ENCODE measurements at regions not wholly inside any gene's neighbourhood (a gene's known extent, or its start where the extent isn't known, plus 50 kb on each side); places are given as distances from the start of the nearest gene placed in this dataset.
"Not testable (repeated sequence)": the region's sequence is repeated elsewhere in the genome, so short reads cannot be mapped to it uniquely, and the experiment has no call there.

DNA sequence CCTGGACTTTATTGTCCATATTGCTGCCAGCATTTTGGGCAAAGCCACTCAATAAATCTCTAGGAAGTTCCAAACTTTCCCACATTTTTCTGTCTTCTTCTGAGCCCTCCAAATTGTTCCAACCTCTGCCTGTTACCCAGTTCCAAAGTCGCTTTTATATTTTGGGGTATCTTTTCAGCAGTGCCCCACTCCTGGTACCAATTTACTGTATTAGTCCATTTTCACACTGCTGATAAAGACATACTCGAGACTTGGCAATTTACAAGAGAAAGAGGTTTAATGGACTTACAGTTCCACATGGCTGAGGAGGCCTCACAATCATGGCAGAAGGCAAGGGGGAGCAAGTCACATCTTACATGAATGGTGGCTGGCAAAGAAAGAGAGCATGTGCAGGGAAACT lies 53.4 kb downstream of the AHSP start:
- H3K27me3 Mint-ChIP-seq, H3K4me1 Mint-ChIP-seq, H3K27ac Mint-ChIP-seq, POLR2A ChIA-PET, ATAC-seq, H3K4me3 Mint-ChIP-seq, DNase-seq: not testable (repeated sequence)
- Mint-ChIP-seq H3K9me3 (peaks cover 9 to 86% (median 49%) of the 10 kb centered on the region in 9 donors), H3K36me3 (peaks cover 0 to 47% (median 38%) of the 10 kb centered on the region in 3 donors)

DNA sequence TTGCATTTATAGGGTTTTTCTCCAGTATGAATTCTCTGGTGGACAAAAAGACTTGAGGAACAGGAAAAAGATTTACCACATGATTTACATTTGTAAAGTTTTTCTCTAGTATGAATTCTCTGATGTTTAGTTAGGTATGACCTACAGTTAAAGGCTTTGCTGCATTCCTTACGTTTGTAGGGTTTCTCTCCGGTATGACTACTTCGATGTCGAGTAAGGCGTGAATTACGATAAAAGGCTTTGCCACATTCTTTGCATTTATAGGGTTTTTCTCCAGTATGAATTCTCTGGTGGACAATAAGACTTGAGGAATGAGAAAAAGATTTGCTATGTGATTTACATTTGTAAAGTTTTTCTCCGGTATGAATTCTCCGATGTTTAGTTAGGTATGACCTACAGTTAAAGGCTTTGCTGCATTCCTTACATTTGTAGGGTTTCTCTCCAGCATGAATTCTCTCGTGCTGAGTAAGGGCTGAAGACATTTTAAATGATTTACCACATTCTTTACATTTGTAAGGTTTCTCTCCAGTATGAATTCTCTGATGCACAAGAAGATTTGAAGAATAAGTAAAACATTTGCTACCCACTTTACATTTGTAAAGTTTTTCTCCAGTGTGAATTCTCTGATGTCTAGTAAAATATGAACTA lies 74.2 kb downstream of the AHSP start:
- Mint-ChIP-seq H3K36me3 (peaks cover 3 to 50% (median 29%) of the 10 kb centered on the region in 3 donors), H3K9me3 (peaks cover 20 to 94% (median 50%) of the 10 kb centered on the region in 9 donors), H3K27me3 (peaks cover 0 to 16% (median 8%) of the 10 kb centered on the region in 5 donors)
- DNase-seq, POLR2A ChIA-PET, ATAC-seq, H3K4me3 Mint-ChIP-seq, H3K4me1 Mint-ChIP-seq, H3K27ac Mint-ChIP-seq: not testable (repeated sequence)

DNA sequence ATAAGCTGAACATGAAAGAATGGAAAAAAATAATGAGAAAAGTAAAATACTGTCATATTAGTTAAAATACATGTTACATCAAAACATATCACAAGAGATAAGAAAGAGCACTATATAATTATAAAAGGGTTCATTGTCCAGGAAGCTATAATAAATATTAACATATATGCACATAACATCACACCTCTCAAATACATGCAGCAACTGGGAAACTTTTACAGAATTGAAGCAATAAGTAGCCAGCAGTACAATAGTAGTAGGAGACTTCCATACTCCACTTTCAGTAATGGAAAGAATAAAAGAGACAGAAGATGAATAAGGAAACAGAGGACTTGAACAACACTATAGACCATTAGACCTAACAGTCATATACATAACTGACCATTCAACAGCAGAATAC lies 90.4 kb downstream of the AHSP start:
- peaks cover 14 to 64% (median 22%) of the 10 kb centered on the region in 9 donors for H3K9me3 Mint-ChIP-seq
- H3K4me1 Mint-ChIP-seq: no peaks in the 10 kb centered on the region
- no peak for ATAC-seq
- POLR2A ChIA-PET: no interaction called here
- no peak overlapping the region for H3K27ac Mint-ChIP-seq
- peaks cover 0 to 39% (median 14%) of the 10 kb centered on the region in 3 donors for H3K36me3 Mint-ChIP-seq
- no peak for DNase-seq
- H3K4me3 Mint-ChIP-seq: no peak overlapping the region
- H3K27me3 Mint-ChIP-seq: peaks cover 0 to 4% (median under 1%) of the 10 kb centered on the region in 5 donors

DNA sequence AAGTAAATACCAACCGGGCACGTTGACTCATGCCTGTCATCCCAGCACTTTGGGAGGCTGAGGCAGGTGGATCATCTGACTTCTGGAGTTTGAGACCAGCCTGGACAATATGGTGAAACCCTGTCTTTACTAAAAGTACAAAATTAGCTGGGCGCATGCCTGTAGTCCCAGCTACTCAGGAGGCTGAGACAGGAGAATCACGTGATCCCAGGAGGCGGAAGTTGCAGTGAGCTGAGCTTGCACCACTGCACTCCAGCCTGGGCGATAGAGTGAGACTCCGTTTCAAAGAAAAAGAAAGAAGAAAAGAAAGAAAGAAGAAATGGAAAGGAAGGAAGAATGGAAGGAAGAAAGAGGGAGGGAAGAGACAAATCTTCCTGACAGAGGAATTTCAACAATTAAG lies 108.7 kb downstream of the AHSP start:
- no peak overlapping the region for H3K27ac Mint-ChIP-seq
- H3K9me3 Mint-ChIP-seq: peaks cover 0 to 13% (median 10%) of the 10 kb centered on the region in 9 donors
- H3K27me3 Mint-ChIP-seq: peaks cover 0 to 23% (median 14%) of the 10 kb centered on the region in 5 donors
- peaks cover 0 to 5% (median 0%) of the 10 kb centered on the region in 3 donors for H3K36me3 Mint-ChIP-seq
- H3K4me1 Mint-ChIP-seq: no peaks in the 10 kb centered on the region
- no peak for ATAC-seq
- no peak overlapping the region for H3K4me3 Mint-ChIP-seq
- no peak for DNase-seq
- POLR2A ChIA-PET: no interaction called here

DNA sequence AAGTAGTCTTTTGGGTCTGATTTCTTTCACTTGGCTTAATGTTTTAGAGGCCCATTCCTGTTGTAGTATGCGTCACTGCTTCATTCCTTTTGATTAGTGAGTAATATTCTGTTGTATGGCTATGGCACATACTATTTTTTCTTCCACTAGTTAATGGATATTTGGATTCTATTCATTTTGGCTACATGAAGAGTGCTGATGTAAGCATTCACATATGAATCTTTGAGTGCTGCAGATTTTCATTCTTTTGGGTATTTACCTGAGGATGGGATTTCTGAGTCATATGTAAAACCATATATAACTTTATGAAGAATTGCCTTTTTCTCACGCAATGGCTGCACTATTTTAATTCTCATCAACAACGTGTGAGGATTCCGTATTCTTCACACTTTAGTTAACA lies 113.6 kb downstream of the AHSP start:
- H3K27me3 Mint-ChIP-seq: peaks cover 4 to 29% (median 10%) of the 10 kb centered on the region in 5 donors
- peaks cover 0 to 3% (median 0%) of the 10 kb centered on the region in 3 donors for H3K36me3 Mint-ChIP-seq
- ATAC-seq: no peak
- H3K4me3 Mint-ChIP-seq: no peak overlapping the region
- POLR2A ChIA-PET: no interaction called here
- H3K27ac Mint-ChIP-seq: no peak overlapping the region
- no peak for DNase-seq
- peaks cover 0 to 5% (median 0%) of the 10 kb centered on the region in 9 donors for H3K9me3 Mint-ChIP-seq
- no peaks in the 10 kb centered on the region for H3K4me1 Mint-ChIP-seq

DNA sequence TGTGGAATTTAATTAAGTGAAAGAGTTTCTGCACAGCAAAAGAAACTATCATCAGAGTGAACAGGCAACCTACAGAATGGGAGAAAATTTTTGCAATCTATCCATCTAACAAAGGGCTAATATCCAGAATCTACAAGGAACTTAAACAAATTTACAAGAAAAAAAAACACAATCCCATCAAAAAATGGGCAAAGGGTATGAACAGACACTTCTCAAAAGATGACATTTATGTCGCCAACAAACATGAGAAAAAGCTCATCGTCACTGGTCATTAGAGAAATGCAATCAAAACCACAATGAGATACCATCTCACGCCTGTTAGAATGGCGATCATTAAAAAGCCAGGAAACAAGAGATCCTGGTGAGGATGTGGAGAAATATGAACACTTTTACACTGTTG lies 128.0 kb downstream of the AHSP start:
- Mint-ChIP-seq H3K27me3 (peaks cover 0 to 10% (median 5%) of the 10 kb centered on the region in 5 donors), H3K9me3 (peaks cover 7 to 44% (median 15%) of the 10 kb centered on the region in 9 donors), H3K36me3 (peaks cover 0 to 16% (median 6%) of the 10 kb centered on the region in 3 donors)
- ATAC-seq, H3K4me1 Mint-ChIP-seq, H3K4me3 Mint-ChIP-seq, DNase-seq, H3K27ac Mint-ChIP-seq, POLR2A ChIA-PET: not testable (repeated sequence)

DNA sequence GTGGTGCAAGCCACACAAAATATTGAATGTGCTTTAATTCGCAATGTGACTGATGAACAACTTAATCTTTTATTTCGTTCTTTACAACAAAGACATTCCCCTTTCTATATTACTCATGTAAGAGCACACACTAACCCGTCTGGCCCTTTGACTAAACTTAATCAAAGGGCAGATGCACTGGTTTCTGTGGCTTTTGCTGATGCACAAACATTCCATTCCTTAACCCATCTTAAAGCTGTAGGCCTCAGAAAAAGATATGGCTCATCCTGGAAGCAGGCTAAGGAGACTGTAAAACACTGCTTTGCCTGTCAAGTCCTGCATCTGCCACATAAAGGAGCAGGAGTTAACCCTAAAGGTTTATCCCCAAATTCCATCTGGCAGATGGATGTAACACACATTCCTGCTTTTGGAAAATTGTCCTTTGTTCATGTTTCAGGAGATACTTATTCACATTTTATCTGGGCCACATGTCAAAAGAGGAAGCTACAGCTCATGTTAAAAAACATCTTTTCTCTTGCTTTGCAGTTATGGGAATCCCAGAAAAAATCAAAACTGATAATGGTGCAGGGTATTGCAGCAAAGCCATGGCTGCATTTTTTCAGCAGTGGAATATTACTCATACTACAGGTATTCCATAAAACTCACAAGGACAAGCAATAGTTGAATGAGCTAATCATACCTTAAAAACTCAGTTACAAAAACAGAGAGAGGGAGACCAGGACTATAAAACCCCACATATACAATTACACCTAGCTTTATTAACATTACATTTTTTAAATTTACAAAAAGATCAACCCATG lies 137.2 kb downstream of the AHSP start:
- Mint-ChIP-seq H3K4me1 (peaks cover 0 to 1% (median 0%) of the 10 kb centered on the region in 4 donors), H3K27ac (no peak overlapping the region), H3K9me3 (peaks cover 10 to 40% (median 26%) of the 10 kb centered on the region in 9 donors), H3K27me3 (peaks cover 0 to 13% (median 7%) of the 10 kb centered on the region in 5 donors), H3K36me3 (peaks cover 0 to 35% (median 2%) of the 10 kb centered on the region in 3 donors), H3K4me3 (no peak overlapping the region)
- POLR2A ChIA-PET: no interaction called here
- no peak for ATAC-seq
- DNase-seq: no peak

DNA sequence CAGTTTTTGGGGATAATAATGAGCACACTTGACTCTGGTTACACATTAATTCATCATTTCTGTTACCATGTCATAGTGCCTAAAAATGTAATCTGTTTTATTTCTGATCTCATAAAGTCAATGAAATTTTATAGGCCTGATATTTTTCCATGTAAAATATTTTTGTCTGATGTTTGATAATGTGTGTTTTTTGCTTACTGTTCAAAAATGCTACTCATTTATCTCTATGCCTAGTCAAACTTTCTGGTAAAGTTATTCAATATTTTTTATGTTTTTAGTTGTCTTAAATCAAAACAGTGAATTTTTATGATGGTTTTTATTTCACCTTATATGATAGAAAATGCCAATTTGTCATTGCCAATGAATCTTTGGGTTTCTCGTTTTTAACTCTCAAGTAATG lies 147.0 kb downstream of the AHSP start:
- Mint-ChIP-seq H3K27me3 (peaks cover 0 to 12% (median 3%) of the 10 kb centered on the region in 5 donors), H3K4me1 (peaks cover 3 to 18% (median 8%) of the 10 kb centered on the region in 4 donors), H3K36me3 (peaks cover 0 to 32% (median 10%) of the 10 kb centered on the region in 3 donors), H3K4me3 (no peak overlapping the region), H3K27ac (no peak overlapping the region), H3K9me3 (peaks cover 11 to 33% (median 19%) of the 10 kb centered on the region in 9 donors)
- no peak for ATAC-seq
- DNase-seq: no peak
- POLR2A ChIA-PET: no interaction called here

DNA sequence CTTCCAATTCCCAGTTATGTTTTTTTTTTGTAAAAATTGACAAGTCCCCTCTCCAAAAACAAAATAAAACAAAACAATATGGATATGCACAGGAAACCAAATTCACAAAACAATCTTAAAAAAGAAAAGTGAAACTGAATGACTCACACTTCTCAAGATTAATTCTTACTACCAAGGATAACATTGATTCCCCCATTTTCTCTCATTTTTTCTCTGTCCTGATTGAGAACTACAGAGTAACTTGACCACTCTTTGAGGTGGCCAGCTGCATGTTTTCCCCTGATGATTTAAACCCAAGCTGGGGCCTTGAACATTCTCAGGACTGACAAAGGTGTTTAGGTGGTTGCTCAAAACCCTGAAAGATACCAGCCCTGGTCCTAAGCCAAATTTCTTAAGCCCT lies 149.0 kb downstream of the AHSP start:
- POLR2A ChIA-PET: no interaction called here
- Mint-ChIP-seq H3K36me3 (peaks cover 0 to 20% (median 10%) of the 10 kb centered on the region in 3 donors), H3K27me3 (peaks cover 0 to 11% (median 3%) of the 10 kb centered on the region in 5 donors), H3K4me1 (peaks cover 3 to 18% (median 8%) of the 10 kb centered on the region in 4 donors), H3K27ac (no peak overlapping the region), H3K4me3 (no peak overlapping the region), H3K9me3 (peaks cover 1 to 18% (median 9%) of the 10 kb centered on the region in 9 donors)
- no peak for DNase-seq
- no peak for ATAC-seq

DNA sequence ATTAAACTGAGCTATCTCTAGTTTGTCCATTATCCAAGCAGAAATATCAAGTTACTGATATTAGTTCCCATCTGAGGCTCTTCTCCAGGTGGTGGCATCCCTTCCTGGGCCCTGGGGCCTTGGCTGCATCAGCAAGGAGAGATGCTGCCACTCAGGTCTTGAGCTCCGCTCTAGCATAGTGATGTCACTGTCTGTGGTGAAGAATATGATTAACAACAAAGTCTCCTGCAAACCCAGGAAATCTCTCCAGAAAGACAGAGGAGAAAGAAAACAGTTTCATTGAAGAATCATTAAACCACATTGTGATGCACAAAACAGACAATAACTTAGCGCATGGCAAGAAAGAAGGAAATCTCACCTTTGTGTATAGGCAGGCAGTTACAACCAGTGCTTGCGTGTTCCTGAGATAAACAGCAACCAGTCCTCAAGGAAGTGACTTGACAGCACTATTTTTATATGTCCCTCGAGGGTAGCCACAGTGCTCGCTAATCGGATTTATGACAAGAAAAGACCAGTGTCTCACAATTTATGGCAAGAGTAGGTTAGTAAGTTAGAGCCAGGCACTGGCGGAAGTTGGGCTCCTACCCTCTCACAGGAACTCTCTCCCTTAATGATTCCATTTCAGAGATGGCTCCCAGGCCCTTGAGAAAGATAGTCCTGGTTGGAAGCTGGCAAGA lies 151.1 kb downstream of the AHSP start:
- Mint-ChIP-seq H3K4me1 (peaks cover 3 to 18% (median 8%) of the 10 kb centered on the region in 4 donors), H3K4me3 (no peak overlapping the region), H3K9me3 (peaks cover 1 to 18% (median 8%) of the 10 kb centered on the region in 9 donors), H3K27me3 (peaks cover 0 to 14% (median 5%) of the 10 kb centered on the region in 5 donors), H3K36me3 (peaks cover 0 to 20% (median 10%) of the 10 kb centered on the region in 3 donors), H3K27ac (no peak overlapping the region)
- POLR2A ChIA-PET: no interaction called here
- no peak for ATAC-seq
- DNase-seq: no peak

DNA sequence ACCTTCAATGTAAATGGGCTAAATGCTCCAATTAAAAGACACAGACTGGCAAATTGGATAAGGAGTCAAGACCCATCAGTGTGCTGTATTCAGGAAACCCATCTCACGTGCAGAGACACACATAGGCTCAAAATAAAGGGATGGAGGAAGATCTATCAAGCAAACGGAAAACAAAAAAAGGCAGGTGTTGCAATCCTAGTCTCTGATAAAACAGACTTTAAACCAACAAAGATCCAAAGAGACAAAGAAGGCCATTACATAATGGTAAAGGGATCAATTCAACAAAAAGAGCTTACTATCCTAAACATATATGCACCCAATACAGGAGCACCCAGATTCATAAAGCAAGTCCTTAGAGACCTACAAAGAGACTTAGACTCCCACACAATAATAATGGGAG lies 161.6 kb downstream of the AHSP start:
- H3K4me3 Mint-ChIP-seq, ATAC-seq, POLR2A ChIA-PET, H3K27me3 Mint-ChIP-seq, H3K36me3 Mint-ChIP-seq, DNase-seq, H3K4me1 Mint-ChIP-seq, H3K27ac Mint-ChIP-seq: not testable (repeated sequence)
- peaks cover 0 to 34% (median 9%) of the 10 kb centered on the region in 9 donors for H3K9me3 Mint-ChIP-seq

DNA sequence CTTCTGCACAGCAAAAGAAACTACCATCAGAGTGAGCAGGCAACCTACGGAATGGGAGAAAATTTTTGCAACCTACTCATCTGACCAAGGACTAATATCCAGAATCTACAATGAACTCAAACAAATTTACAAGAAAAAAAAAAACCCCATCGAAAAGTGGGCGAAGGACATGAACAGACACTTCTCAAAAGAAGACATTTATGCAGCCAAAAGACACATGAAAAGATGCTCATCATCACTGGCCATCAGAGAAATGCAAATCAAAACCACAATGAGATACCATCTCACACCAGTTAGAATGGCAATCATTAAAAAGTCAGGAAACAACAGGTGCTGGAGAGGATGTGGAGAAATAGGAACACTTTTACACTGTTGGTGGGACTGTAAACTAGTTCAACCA lies 164.6 kb downstream of the AHSP start:
- H3K27ac Mint-ChIP-seq, POLR2A ChIA-PET, H3K36me3 Mint-ChIP-seq, H3K4me1 Mint-ChIP-seq, H3K4me3 Mint-ChIP-seq, H3K27me3 Mint-ChIP-seq, ATAC-seq, DNase-seq: not testable (repeated sequence)
- H3K9me3 Mint-ChIP-seq: peaks cover 0 to 29% (median 6%) of the 10 kb centered on the region in 9 donors
